ENCODE measurements at regions not wholly inside any gene's neighbourhood (a gene's known extent, or its start where the extent isn't known, plus 50 kb on each side); places are given as distances from the start of the nearest gene placed in this dataset.

- TF ChIP-seq CTCF (IDR thresholded peaks at IDR 0.05; ENCODE audit: borderline replicate concordance): no peak
- peaks cover 7% of the 10 kb centered on the region for H3K27me3 ChIP-seq (ENCODE audit: low read depth)
- no peaks in the 10 kb centered on the region for H3K9me3 ChIP-seq (replicated peaks)
- H3K4me1 ChIP-seq: no peaks in the 10 kb centered on the region
- H3K36me3 ChIP-seq: no peaks in the 10 kb centered on the region
- no peak for DNase-seq
- no peak overlapping the region for H3K4me3 ChIP-seq
- intact Hi-C loops (cut with micrococcal nuclease): no loop called here
- H3K27ac ChIP-seq (replicated peaks): no peak overlapping the region
Measured at GRCh38 chr13:110991991-110992508, 77.2 kb upstream of the ANKRD10 start.

DNA sequence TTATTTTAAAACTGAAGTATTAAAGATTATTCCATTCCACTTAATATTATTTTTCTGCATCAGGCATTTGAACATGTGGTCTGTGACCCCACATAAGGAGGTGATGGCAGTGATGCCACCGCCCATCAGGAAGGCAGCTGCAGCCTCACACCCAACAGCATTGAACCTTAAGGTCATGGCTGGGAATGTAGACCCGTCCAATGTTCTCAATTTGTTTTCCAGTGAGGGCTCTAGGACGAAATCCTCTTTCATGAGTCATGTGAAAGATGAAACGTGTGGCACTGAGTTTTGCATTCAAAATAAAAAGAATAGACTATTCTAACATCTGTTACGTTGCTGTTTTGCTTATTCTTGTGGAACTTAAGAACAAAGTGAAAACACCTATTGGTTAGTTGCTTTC, 74.5 kb upstream of the ANKRD10 start:
- no peak for TF ChIP-seq CTCF (IDR thresholded peaks at IDR 0.05; ENCODE audit: borderline replicate concordance)
- no peaks in the 10 kb centered on the region for H3K36me3 ChIP-seq
- H3K4me3 ChIP-seq: no peak overlapping the region
- H3K27me3 ChIP-seq (ENCODE audit: low read depth): peaks cover 7% of the 10 kb centered on the region
- intact Hi-C loops (cut with micrococcal nuclease): no loop called here
- DNase-seq: no peak
- H3K4me1 ChIP-seq: no peaks in the 10 kb centered on the region
- H3K27ac ChIP-seq (replicated peaks): no peak overlapping the region
- no peaks in the 10 kb centered on the region for H3K9me3 ChIP-seq (replicated peaks)

DNA sequence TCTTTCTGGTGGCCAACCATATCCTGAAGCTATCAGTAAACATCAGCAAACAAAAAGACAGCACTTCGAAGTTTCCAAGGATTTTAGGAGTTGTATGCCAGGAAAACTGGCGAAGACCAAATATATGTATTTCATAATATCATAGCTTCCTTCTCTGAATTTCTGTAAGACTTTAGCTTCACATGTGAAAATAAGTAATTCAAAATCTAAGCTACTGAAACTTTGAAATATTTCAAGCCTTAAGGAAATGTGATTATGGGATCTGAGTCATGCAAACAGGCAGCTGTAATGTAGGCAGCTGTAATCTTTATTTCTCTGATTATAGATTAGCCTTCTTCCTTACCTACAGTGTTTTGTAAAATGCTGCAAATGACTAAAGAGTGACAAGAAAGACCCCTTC, 70.7 kb upstream of the ANKRD10 start:
- no peaks in the 10 kb centered on the region for H3K27me3 ChIP-seq (ENCODE audit: low read depth)
- no peaks in the 10 kb centered on the region for H3K4me1 ChIP-seq
- TF ChIP-seq CTCF (IDR thresholded peaks at IDR 0.05; ENCODE audit: borderline replicate concordance): no peak
- intact Hi-C loops (cut with micrococcal nuclease): no loop called here
- no peaks in the 10 kb centered on the region for H3K9me3 ChIP-seq (replicated peaks)
- no peak overlapping the region for H3K4me3 ChIP-seq
- no peak for DNase-seq
- H3K27ac ChIP-seq (replicated peaks): no peak overlapping the region
- no peaks in the 10 kb centered on the region for H3K36me3 ChIP-seq

DNA sequence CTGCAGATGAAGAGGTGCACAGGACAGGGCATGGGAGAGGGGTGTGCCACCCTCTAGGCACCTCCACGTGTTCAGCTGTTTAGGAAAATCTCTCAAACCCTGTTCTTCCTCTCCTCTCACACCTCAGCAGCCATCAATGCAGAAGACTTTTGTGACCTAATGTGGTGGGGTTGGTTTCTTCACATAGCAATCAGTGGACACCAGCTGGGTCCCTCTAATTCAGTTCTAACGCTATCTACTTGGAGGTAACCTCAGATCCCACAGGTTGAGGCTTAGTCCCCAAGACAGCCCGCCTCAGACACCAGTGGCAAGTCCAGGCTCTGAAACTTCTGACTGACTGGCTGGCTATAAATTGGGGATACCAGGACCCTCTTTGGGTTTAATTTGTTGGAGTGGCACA, 69.9 kb upstream of the ANKRD10 start:
- H3K4me3 ChIP-seq: no peak overlapping the region
- no peaks in the 10 kb centered on the region for H3K4me1 ChIP-seq
- H3K27ac ChIP-seq (replicated peaks): no peak overlapping the region
- intact Hi-C loops (cut with micrococcal nuclease): no loop called here
- no peaks in the 10 kb centered on the region for H3K36me3 ChIP-seq
- H3K27me3 ChIP-seq (ENCODE audit: low read depth): no peaks in the 10 kb centered on the region
- DNase-seq: no peak
- no peak for TF ChIP-seq CTCF (IDR thresholded peaks at IDR 0.05; ENCODE audit: borderline replicate concordance)
- H3K9me3 ChIP-seq (replicated peaks): no peaks in the 10 kb centered on the region

DNA sequence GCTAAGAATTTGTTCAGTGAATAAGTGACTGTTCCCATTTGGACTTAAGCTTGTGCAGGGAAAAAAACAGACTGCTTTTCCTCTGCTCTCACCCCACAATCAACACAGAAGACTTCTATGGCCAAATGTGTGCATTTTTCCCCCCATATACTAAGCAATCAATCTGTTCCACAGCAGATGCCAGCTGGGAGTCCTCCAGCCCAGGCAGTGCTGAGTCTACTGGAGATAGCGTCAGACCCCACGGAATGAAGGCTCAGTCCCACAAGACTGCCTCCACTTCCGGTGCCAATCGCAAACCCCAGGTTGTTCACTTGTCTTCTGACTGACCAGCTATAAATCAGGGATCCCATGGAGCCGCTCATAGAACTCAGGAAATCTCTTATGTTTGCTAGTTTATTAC, 69.5 kb upstream of the ANKRD10 start:
- TF ChIP-seq CTCF (IDR thresholded peaks at IDR 0.05; ENCODE audit: borderline replicate concordance): no peak

DNA sequence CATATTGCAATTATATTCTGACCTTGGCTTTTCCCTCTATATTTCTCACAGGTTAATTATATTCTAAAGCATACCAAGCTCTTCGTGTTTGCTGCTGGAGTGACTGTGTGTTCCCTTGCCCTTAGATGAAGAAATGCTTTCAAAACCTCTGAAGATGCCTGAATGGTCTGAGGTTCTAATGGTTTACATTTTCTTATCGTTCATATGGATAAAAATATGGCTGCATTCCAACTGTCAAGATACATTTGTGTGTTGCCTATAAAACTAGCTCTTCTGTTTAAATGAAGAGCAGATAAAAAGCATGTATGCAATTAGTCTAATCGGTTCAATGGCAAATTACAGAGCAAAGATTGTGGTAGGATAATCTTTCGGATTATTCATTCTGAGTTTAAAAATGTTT, 68.4 kb upstream of the ANKRD10 start:
- no peak for TF ChIP-seq CTCF (IDR thresholded peaks at IDR 0.05; ENCODE audit: borderline replicate concordance)
- intact Hi-C loops (cut with micrococcal nuclease): no loop called here
- H3K9me3 ChIP-seq (replicated peaks): no peaks in the 10 kb centered on the region
- H3K4me1 ChIP-seq: no peaks in the 10 kb centered on the region
- no peak for DNase-seq
- H3K36me3 ChIP-seq: no peaks in the 10 kb centered on the region
- H3K27me3 ChIP-seq (ENCODE audit: low read depth): no peaks in the 10 kb centered on the region
- no peak overlapping the region for H3K4me3 ChIP-seq
- no peak overlapping the region for H3K27ac ChIP-seq (replicated peaks)

More for the DNA sequence above, 69.5 kb upstream of the ANKRD10 start:
- no peak for DNase-seq
- Histone ChIP-seq H3K4me3 (no peak overlapping the region), H3K4me1 (no peaks in the 10 kb centered on the region), H3K27ac (replicated peaks) (no peak overlapping the region), H3K9me3 (replicated peaks) (no peaks in the 10 kb centered on the region), H3K27me3 (ENCODE audit: low read depth) (no peaks in the 10 kb centered on the region), H3K36me3 (no peaks in the 10 kb centered on the region)
- intact Hi-C loops (cut with micrococcal nuclease): no loop called here

Data from left ventricle myocardium inferior (tissue), 1 donor.